Amniotic stem cell (primary cell): ENCODE measurements at regions not wholly inside any gene's neighbourhood (a gene's known extent, or its start where the extent isn't known, plus 50 kb on each side); places are given as distances from the start of the nearest gene placed in this dataset.
A peak's percentile ranks its signal among the peaks of the same experiment; 100 is the strongest.

ENCODE experiments used
- DNase-seq: peaks from one replicate; lab custom pipeline; 2025; lab: John Stamatoyannopoulos, UW

DNA sequence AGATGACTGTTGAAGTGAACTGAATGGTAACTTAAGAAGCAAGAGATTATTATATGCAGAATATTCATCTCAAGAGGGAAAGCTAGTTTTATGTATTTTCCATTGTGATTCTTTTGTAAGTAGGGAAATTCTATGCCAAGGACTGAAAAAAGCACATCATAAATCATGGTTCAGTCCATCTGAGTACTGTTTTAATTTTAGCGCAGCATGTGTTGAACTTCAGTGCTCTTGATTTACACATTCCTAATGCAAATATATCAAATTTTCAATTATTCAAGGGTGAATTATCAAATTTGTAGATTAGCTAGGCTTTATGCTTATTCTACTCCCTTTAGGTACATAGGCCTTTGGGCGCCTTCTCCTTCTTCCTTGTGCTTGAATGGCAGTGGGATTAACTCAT is 50.3 kb upstream of the TCF12 start:
- DNase-seq: no peak

DNA sequence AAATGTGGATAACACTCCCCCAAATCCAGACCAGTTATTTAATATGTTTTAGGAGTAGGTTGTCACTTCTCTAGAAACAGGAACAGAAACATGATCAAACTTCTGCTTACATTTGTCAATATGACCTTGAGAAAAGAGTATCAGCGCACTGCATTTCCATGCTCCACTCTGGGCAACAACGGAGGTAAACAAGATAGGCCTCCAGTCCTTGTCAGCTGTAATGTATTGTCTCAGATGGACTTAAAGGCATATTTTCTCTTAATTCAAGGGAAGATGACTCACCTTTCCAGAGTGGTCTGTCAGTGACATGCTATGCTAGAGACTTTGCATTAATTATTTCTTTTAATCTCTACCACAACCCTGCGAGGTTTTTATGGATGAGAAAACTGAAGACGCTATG is 51.6 kb upstream of the TCF12 start:
- no peak for DNase-seq

DNA sequence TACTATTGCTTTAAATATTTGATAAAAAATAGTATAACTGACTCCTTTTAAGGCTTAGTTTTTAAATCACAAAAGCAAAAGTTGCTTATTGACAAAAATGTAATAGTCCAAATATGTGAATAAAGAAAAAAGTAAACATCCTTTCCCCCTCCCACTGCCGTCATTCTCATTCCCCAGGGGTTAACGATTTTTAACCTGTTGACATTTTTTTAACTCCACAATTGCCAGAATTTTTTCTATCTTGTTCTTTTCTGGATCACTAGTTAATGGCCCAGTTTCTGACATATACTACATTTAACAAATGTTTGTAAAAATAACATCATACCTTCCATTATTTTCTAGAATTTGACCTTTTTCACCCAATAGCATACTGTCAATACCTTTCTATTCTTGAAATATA is 60.6 kb upstream of the TCF12 start:
- DNase-seq: no peak

DNA sequence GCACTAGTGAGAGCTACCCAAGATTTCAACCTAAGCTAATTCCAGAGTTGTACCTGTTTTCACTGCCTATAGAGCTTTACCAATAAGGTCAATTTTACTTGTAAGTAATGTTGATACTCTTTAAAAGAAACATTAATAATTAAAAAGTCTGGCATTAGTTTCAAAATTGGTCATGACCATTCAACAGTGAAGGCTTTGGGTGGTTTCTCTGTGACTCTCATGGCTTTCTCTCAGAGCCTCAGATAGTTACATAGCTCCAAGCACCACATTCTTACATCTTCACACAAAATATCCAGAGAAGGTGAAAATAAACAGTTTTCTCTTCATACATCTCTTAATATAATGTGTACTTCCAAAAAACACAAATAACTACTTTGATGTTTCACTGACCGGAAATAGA is 61.5 kb upstream of the TCF12 start:
- no peak for DNase-seq

DNA sequence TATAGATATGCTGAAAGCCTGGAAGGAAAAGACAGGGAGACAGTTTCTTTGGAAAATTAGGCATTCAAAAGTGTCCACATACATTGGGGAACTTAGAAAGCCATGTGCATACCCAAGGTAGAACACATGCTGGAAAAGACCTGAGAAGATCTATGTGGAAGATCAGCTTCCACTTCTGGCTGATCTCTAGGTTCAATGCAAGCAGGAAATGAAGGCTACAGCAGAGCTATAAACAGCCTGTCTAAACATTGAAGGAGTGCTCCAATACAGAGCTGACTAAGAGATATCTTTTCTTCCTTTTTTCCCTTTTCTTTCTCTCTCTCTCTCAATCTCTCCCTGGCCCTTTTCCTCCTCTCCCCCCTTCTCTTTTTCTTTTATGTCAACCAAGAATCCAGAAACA is 73.6 kb upstream of the TCF12 start:
- no peak for DNase-seq

DNA sequence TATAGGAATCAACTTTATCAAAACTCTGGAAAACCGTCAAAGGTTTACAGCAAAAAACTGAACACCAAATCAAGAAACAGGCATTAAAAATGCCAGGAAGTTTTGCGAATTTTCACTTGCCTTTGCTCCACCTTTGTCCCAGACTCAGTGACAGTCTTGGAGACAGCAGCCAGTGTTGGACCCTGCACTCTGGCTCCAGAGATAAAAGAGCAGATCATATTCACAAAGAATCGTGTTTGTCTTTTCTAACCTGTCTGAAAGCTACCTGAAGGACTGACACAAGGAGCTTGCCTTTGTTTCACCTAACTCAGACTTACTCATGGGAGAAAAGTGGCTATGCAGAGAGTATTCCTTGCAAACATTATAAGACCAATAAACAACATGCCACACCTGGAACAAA is 74.0 kb upstream of the TCF12 start:
- no peak for DNase-seq

DNA sequence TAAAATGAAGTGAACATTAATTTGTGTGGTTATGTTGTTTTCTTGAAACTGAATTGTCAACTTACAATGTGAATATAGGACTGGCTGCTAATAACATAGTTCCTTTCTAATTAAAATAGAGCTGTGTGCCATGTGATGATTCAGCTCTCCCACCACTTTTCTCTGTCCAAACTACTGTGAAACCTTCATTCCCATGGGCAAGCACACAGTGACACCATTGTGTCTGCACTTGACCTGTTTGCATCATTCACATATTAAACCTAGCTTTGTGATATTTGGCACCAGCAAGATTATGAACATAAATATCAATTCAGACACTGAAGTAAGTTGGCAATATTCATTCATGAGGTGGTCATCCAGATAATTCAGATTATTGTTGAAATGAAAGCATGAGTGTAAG is 78.8 kb upstream of the TCF12 start:
- no peak for DNase-seq

DNA sequence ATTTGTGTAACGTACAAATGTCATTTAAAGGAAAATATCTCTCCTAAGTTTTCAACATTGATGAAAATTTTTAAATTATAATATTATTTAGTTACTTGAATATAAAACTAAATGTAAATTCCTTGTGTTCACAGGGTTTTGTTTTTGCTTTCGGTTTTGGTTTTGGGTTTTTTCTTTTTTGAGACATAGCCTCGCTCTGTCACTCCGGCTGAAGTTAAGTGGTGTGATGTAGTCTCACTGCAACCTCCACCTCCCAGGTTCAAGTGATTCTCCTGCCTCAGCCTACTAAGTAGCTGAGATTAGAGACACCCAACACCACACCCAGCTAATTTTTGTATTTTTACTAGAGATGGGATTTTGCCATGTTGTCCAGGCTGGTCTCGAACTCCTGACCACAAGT is 79.3 kb upstream of the TCF12 start:
- DNase-seq: no peak

DNA sequence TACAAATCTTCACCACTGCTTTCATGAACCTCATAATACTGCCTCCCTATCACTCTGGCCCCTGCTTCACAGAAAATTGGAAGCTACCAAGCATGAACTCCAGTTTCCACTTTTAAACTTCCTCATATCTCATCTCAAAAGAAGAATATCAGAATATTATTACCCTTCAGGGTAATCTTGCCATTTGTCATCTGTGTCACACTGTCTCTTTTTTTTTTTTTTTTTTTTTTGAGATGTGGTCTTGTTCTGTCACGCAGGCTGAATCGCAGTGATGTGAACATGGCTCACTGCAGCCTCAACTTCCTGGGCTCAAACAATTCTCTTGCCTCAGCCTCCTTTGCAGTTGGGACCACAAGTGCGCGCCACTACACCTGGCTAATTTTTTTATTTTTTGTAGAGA is 80.4 kb upstream of the TCF12 start:
- DNase-seq: no peak

DNA sequence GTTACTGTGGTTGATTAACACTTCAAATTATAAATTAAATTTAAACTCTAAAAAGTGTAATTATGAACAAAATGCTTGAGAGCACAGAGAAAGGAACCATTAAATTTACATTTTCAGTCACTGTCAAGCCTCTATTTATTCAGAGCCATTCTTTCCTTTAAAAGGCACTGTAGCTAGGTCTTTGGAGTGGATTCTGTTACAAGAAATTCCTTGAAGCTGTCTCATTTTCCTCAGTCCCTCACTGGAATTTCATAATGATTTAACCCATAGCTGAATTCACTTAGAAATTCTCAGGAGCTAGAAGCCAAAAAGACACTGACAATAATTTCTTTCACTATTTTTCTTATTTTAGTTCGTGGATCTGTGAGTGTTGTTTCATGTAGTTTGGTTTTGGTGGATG is 81.2 kb upstream of the TCF12 start:
- DNase-seq: no peak

DNA sequence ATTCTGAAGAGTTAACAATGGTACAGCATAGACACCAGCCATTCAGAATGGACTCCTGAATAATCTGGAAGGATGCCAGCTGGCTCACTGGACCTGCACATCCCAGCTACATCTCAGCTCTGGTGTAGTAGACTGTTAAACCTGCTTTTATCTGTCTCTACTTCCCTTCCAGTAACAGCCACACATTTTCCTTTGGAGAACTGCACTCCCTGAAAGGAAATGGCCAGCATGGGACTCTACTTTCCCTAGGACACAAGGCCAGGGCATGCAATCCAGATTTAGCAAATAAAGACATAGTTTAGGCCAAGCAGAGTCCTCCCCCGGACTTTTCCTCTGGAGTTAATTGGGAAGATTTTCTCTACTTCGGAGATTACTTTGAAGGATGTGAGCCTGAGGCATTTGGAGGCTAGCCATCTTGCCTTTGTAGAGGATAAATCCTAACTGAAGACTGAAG is 82.7 kb upstream of the TCF12 start:
- DNase-seq: peak; percentile 7

DNA sequence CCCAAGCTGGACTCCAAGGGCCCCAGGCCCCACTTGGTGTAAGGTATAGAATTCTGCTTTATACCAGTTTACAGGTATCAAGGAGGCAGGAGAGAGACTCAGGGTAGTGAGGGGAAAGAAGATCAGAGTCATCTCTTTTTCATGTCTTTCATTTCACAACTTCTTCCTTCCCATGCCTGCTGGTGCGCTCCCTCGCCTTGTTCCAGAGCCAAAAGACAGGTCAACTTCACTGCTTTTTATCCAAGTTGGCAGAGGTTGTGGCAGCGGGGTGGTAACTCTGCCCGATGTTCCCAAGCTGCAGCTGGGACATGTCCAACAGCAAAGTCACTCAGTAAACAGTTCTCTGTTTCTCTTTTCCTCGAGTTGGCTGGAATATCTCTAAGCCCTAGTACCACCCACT is 86.3 kb upstream of the TCF12 start:
- DNase-seq: no peak

DNA sequence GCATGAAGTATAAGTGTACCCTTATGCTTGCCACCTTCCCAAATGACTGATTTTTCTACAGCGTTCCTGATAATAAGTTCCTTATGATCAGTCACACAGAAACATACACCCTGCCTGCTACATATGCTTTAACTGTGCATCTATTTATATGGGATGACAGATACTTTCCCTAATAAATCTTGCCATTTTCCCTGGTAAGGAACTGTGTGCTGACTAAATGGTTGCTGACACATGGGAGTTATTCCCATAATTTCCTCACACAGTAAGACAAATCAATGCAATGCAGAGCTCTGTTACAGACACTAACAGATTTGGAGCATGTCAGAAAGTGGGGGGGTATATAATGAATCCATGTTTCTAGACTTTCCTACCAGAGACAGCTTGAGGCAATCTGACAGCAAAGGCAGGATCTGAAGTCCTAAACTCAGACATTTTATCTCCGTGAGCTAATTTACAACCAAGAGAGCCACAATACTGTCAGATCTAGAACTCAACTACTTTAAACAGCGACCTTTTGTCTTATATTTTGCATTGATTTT is 86.9 kb upstream of the TCF12 start:
- DNase-seq: no peak

DNA sequence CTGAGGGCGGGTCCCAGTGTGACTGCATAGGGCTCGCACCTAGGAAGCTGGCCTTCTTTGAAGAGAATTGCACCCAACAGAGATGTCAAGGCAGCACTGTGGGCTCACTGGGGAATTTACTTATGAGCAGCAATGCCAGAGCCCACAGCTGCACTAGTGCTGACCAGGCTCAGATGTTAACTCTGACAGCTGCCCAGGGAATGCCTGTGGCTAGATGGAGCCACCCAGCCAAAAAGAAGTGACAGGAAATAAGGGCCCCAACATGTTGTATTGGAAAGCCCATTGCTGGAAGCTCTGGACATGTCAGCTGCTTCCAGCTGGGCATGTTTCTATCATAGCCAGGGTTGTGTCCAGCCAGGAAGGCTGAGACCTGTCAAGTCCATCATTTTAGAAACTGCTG is 90.9 kb upstream of the ZNF280D start:
- DNase-seq: no peak

DNA sequence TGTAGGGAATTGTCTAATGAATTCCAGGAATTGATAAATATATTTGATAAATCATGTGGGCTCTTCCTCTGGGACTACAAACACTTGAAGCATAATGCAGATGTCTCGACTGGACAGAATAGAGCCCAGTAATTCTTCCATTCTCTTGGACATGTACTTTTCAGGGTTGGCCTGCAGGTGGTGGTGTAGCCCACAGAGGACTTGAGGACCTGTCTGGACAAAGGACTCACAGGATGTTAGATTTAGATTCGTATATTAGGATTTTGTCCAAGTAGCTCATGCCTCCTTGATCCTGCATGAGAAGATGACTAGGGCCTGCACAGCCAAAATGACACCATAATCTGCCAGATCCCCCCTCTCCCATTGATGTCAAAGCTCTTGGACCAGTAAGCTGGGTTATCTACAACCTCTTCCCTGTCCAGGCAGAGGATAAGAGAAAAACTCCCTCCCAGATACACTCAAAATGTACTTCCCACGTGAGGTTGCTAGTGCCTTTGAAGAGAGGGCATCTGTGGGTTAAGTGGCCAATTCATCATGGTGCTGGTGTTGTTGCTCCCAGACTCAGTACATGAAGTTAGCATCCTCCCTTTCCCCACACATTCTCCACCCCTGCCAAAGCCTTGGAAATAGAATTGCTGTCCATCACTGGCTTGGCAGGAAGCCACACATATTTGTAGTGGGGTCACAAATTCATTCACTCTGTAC is 88.6 kb upstream of the ZNF280D start:
- DNase-seq: peak; percentile 21

DNA sequence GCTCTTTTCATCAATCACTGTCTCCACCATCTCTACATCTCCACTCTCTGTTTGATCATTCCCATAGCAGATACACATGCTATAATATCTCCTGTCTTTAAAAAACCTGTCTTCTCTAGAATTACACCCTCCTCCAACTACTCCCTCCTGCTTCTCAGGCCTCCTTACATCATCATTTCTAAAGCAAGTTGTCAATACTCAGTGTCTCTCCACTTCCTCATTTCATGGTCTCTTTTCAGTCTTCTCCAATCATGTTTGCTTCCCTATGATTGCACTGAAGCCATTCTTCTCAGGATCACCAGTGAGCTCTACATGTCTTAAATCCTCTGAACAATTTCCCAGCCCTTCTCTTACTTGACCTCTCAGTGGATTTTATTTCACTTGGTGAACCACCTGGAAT is 87.0 kb upstream of the ZNF280D start:
- DNase-seq: no peak

DNA sequence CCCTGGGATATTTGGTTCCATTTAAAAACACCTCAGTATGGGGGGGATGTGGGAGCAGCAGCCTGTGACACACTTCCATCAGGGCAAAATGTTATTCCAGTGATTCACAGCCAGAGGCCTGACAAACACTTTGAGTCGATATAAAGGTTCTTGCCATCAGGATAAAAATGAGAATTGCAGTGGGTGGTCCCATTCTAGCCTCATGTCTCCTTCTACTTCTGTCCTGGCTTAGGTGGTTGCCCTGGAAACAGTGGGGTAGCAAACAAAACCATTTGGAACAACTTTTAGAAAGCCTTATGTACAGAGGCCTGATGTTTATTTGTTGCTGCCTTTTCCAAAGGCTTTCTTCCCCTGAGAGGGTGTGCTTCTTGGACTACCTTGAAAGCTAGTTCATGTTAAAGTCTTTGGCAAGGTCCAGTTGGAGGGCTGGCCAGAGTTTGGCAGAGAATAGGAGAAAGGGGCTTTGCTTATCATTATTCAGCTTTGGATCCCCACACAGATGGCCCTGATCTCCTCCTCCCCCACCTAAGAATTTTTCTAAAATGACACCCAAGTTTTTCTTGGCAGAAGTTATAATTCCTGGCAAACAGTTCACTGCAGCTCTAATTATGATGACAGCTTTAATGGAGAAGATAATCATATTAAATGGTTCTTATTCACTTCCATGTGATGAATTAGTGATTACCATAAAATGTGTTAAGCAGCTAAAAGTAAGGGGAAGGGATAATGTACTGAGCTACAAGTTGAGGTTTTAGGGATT is 84.2 kb upstream of the ZNF280D start:
- DNase-seq: no peak

DNA sequence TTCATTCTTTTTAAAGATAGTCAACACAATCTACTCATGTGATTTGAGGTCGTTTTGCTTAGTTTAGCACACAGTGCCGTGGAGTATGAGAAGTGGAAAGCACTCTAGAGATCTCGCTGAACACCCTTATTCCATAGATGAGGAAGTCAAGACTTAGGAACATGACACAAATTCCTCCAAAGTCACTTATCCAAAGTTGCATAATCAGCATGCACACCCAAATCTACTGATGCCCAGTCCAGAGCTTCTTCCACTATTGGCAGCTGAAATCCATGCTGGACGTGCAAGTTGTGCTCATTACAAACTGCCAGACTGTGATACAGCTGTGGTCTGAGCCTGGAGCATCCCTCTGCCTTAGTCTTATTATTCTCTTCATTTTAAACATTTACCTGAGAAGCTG is 83.5 kb upstream of the ZNF280D start:
- no peak for DNase-seq

DNA sequence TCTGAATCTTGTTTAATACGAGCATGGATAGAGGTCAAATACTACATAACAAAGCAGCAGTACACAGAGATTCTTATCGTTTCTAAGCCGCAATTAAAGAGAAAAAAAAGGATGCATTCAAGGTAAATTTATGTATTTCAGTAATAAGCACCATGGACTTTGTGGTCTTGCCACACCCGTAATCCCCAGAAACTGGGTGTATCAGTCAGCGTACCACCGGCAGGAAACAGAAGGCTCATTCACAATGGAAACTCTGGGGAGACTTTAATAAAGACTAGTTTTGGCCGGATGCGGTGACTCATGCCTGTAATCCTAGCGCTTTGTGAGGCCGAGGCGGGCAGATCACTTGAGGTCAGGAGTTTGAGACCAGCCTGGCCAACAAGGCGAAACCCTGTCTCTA is 81.9 kb upstream of the ZNF280D start:
- no peak for DNase-seq

DNA sequence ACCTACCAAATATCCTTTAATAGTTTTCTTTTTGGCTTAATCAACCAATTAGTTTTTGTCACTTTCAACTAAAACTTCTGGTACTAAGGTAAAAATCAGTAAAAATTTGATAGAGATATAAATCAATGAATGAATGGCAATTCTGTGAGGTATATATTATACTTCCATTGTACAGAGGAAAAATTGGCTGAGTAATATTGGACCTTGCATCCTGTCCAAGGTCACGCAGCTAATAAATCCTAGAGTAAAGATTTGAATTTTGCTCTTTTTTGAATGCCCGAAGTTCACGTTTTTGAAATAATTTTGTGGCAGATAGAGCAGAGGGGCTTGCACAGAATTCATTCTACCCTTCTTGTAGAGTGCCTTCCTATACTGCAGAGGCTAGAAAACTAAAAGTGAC is 81.1 kb upstream of the ZNF280D start:
- DNase-seq: no peak

DNA sequence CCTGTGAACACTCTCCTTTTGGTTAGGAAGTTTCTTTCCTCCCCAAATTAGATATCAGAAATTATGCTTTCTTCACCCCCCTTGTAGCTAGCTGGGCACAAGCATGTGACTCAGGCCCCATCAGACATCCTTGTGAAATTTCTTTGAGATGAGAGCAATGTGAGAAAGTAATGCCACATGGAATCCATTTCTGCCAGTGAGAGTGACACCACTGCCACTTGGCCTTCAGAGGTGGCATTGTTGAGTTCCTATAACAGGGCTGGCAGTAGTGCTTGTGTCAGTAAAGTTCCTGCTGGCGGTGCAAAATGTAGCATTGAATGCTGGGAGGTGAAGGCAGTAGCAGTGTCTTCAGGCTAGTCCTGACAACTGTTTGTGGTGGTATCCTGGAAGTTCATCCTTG is 80.7 kb upstream of the ZNF280D start:
- no peak for DNase-seq

DNA sequence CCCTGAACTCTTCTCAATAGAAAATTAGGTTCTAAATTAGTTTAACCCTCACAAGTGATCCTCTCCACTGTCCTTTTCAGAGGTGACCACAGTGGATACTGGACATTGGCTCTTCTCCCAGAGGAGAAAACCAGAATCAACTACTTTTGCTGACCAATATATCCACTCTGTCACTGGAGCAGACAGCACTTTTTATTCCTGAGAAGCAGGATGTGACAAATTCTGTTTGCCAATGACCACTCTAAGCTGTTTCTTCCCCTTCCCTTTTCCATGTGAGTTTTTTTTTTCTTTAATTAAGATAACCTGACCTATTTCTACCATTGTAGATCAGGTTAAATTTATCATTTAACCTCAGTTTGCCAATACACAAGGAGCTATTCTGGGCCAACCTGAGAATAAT is 79.7 kb upstream of the ZNF280D start:
- no peak for DNase-seq

DNA sequence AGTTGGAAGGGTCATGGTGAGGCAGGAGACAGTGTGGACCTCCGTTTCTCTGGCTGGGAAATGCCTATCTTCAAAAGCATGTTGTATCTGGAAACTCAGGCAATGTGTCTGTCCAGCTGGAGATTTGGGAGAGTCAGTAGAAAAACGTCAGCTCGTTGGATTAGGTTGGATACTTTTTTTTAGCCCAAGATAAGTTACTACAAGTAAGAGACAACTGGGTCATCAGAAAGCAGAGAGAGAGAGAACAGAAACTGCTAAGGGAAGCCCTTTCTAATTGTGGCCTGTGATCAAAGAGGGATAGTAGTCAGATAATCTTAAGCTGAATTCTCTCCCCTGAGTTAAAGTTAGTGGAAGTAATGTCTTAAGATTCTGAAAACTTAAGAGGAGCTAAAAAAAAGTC is 78.9 kb upstream of the ZNF280D start:
- no peak for DNase-seq

DNA sequence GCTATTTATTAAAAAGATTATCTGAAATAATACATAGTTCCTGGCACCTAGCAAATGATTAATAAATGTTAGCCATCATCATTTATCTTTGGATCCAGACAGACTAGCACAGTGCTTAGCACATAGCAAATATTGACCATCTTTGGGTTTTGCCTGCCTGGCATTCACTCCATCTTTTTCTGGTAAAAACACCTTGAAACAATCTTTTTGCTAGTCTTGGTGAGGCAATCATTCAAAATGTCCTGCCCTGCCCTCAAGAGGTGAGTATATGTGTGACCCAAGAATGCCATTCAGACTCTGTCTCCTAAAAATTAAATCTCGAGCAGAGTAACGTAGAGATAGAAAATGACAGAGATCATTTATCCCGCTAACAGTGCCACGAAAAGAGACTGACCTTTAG is 78.3 kb upstream of the ZNF280D start:
- no peak for DNase-seq
